Non-pigmented ciliary epithelial cell (primary cell): ENCODE measurements at regions not wholly inside any gene's neighbourhood (a gene's known extent, or its start where the extent isn't known, plus 50 kb on each side); places are given as distances from the start of the nearest gene placed in this dataset.

Experiments used
- DNase-seq: peaks from one replicate; pipeline ENCODE4 v3.0.0-alpha.2; 2010; ENCODE audit warnings: low read depth

DNA sequence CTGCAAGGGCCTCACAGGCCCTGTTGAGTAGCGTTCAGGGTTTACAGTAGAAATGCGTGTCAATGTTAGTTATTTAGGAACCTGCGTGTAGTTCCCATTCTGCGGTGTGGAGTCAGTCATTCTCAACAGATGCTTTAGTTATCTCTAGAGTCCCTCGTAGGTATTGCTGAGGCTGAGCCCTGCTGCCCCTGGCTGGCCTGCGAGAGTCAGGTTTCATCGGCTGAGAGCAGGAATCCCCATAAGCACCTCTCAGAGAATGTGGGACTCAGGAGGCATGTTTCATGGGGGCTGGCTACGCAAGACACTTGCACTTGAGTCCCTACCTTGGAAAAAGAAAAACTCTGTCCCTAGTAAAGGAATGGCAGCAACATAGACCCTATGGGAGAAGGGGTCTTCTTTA is 347.5 kb upstream of the ASIC2 start:
- no peak for DNase-seq

DNA sequence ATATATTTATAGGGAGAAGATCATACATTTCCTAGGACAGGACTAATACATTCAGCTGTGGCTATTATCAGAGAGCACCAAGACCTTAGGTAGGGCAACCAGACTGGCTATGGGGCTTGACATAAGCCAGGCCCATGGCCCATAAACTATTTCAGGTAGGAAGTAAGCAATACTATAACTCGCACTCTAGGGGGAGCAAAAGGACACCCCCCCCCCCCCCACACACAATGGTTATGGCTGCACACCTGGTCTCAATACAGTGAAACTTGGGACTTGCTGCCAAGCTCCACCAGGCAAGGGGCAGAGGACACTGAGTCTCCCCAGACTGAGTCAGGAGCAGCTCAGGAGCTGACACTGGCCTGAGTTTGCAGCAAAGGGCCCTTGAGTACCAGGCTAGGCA is 348.9 kb upstream of the ASIC2 start:
- DNase-seq, result no peak

DNA sequence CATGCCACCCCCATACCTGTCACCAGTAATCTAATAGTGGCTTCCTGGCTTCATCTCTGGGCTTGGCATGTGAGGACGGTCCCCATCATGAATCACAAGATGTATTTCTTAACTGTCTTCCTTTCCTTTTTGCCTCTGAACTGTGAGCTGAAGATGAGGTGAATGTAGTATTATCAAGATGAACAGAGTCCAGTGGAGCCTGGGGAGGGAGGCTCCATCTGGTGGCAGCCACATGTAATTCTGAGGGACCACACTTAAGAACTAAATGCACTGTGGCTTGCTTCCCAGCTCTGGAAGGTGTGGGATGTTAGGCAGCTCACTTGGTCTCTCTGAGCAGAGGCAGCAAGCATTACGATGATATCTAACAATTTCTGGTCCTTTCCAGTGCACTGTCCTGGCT is 354.9 kb upstream of the ASIC2 start:
- no peak for DNase-seq

DNA sequence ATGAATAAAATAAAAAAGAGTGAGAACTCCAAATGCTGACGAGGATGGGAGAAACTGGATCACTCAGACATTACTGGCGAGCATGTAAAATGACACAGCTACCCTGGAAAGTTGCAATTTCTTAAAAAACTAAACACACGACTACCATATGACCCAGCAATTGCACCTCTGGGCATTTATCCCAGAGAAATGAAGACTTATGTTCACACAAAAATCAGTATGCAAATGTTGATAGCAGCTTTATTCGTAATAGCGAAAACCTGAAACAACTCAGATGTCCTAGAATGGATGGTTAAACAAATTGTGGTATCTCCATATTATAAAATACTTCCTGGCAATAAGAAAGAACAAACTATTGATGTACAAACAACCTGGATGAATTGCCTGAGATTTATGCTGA is 357.2 kb upstream of the ASIC2 start:
- no peak for DNase-seq

DNA sequence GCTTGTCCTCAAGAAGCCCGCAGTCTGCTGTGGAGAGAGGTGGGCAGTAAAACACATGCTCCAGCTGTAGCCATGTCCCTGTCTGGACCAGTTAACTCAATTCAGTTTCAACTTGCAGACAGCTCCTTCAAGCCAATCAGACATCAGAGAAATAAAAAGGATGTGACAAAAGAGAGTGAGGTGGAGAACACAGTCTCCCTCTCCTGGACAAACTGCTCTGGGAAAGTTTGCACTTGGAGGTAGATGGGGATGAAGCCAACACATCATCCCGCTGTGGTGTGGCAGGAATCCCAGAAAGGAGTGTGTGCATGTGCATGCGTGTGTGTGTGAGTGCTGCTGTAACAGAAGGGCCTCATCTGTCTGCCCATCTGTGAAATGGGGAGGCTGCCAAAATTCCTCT is 358.6 kb upstream of the ASIC2 start:
- DNase-seq, result no peak

DNA sequence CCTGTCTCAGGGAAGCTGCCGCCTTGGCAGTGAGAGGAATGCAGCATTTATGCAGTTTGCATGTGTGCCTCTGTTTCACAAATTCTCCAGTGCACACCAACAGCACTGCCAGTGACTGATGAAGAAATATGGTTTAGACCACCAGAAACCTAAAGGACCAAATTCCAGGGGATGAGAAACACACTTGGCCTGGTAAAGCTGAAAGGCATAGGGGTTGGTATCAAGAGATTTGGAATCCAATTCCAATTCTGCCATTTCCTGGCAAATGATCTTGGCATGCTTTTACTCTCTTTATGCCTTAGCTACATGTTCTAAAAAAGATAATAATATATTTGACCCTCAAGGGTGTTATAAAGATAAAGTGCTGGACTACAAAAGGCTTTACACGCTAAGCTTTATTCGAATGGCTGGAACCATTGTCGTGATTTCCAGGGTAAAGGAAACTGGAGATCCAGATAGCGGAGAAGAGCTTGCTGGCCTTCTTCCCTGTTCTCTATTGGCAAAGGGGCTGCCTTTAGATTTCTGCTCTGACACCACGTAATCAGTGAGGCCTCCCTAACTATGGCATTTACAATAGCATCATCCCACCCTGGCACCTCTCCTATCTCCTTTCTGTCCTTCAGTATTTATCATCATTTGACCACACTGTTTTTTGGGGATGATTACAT is 359.8 kb upstream of the ASIC2 start:
- DNase-seq, result no peak

DNA sequence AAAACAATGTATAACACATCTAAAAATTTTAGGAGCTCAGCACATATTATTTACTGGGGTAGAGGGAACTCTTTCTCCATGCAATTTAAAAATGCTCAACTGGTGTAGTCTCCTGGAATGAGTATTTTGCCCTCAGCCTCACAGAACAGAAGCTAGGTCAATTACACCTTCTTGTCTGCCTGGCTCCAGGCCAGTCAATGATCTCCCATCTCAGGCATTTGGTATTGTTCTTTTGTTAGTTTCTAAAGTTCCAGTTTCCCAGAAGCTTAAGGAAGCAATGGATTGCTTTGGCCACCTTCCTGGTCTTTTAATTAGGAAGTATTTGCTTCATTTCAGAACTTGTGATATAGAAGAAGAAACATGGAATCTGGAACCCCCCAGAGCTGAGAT is 360.3 kb upstream of the ASIC2 start:
- DNase-seq, result no peak

DNA sequence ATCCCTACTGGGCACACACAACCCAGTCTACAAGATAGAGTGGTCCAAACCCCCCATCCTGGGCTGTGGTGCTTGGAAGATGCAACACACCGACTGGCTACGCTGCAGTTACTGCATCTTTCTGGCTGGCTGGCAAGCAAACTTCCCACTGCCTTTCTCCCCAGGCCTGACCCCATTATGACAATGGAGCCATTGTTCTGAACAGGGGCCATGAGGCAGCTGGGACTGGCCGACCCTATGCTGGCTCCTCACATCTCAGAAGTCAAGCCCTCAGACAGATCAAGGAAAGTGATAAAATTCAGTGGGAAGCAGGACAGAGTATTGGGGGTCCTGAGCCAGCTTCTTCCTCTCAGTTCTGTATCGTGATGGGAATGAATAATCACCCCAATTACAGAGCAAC is 364.1 kb upstream of the ASIC2 start:
- no peak for DNase-seq

DNA sequence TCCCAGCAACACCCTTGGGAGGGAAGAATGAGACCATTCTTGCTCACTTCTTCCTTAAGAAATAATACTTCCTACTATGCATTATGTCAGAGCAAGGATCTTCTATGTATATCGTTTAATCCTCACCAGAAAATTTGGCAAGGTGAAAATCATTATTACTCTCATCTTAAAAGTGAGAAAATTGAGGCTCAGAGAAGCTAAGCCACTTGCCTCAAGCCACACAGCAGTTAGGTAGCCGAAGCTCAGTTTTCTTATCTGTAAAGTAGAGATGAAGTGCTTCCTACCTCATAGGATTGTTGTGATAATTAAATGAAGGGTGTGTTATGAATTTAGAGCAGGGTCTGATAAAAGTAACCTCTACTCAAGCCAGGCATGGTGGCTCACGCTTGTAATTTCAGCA is 368.9 kb upstream of the ASIC2 start:
- no peak for DNase-seq

DNA sequence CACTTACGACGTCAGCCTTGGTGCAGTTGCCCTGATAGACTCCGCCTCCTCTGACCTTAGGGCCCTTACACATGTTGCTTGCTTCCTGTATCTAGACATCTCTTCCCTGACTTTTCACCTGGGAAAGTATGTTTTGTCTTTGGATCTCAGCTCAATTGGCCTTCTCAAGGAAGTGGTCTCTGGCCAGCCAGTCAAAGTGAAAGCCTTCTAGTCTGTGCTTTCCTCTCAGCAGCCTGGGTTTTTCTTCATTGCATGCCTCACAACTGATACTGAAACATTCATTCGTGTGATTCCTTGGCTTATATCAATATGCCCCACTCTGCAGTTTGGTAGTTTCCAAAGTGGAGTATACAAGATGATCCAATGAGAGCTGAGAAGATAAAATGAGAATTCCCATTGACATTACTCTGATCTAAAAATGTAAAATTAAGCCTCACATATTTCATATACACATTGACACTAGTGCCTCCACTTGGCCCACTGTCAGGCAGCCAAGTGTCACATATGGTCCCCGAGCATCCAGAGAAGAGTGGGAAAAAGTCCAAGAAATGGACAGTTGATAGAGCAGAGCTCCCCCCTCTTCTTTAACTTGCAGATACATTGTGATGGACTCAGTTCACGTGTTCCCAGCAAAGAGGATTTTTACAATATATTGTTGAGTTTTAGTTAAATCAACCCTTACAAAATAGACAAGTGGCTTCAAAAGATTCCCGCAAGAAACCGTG is 371.2 kb upstream of the ASIC2 start:
- no peak for DNase-seq

DNA sequence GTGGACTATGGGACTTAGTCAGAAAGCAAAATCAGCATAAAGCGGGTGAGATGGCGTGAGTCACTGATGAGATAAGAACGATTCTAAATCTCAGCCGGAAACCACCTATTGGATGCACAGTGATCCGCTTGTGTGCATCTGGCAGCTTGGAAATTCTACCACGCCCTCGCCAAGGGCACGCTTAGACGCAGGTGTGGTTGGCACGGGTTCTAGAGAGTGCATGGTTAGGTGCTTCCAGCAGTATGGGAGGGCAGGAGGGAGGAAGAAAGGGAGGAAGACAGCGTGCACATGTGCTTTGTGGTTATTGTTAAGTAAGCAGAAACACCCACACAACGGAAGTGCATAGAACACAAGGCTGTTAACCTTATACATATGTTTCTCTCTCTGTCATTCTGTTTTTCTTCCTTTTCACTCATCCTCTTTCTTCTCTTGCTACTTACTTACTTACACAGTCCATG is 374.0 kb upstream of the ASIC2 start:
- no peak for DNase-seq

DNA sequence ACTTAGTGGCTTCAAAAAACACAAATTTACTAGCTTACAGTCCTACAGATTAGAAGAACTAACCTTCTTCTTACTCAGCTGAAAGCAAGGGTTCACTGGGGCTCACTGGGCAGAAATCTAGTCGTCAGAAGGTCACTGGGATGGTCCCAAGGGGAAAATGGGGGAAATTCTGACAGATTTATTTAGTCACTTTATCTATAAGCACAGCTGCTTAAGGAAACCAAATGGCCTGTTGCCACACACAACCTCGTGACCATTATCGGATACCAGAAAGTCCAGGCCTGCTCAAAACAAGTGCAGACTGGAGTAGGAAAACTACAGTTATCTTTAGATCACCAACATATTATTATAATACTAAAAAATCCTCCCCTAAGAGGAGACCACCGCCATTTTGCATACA is 374.6 kb upstream of the ASIC2 start:
- DNase-seq, result no peak

DNA sequence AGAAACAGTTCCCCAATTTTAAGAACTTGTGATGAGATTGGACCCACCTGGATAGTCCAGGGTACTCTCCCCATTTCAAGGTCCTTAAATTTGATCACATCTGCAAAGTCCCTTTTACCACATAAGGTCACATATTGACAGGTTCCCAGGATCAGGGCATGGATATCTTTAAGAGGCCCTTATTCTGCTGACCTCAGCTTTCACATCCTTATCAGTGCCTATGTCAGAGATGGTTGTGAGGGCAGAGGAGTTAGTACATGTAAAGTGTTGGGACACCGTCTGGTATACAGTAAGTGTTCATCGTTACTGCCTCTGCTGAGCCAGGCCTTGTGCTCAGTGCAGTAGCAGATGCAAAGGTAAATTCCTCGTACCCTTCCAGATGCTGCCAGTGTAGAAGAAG is 375.4 kb upstream of the ASIC2 start:
- DNase-seq, result no peak

DNA sequence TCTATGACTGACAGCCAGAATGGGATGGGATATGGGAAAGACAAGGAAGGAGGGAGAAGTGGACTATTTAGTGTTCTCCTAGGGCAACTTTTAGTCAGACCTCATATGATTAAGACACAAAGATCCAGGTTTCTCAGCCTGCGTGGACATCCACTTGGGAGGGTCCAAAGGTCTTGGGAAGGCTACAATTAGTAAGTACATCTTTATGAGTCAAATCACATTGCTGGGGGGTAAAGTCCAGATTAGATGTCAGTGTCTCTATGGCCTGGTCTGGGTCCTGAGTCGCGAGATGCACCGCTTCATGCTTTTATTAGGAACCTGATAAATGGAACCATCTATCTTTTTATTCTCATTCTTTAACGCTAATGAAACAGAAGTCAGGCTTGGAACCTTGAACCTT is 378.4 kb upstream of the ASIC2 start:
- DNase-seq, result no peak

DNA sequence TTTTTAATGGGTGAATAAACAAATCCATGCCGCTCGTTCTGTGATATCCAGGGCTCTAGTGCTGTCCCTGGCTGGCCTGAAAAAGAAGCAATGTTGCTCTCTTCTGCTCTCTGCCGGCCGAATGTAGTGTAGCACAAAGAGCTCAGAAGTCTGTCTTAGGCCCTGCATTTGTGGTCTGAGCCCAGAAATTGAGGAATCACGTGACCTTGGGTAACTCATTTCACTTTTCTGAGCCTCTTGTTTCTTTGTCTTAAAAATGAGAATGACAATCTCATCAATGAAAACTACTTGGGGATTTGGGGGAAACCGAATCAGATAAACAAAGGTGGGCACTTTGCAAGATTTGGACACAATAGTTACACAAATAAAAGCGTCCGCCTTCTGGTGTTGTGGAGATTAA is 381.6 kb upstream of the ASIC2 start:
- peak; percentile 10 for DNase-seq

DNA sequence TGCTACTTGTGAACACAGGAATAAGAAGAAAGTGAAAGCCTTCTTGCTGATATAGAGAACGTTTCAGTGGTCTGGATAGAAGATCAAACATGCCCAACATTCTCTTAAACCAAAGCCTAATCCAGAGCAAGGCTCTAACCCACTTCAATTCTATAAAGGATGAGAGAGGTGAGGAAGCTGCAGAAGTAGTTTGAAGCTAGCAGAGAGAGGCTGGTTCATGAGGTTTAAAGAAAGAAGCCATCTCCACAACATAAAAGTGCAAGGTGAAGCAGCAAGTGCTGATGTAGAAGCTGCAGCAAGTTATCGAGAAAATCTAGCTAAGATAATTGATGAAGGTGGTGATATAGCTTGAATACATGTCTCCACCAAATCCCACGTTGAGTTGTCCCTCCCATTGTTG is 383.3 kb upstream of the ASIC2 start:
- no peak for DNase-seq

DNA sequence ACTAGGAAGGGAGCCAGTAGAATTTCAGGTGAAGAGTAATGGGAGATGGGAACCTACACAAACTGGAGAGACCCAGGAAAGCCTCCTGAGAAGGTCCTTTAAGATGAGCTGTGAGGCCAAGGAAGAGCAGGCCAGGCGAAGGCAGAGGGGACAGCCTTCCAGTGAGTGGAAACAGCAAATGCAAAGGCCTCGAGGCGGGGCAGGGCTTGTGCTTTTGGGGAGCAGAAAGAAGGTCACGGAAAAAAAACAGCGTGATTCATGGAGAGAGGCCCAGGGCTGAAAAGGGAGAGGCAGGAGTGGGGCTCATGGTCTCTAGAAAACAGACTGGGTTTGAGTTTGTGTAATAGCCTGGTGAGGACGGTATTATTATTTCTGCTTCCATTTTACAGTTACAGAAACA is 386.5 kb upstream of the ASIC2 start:
- DNase-seq, result no peak

DNA sequence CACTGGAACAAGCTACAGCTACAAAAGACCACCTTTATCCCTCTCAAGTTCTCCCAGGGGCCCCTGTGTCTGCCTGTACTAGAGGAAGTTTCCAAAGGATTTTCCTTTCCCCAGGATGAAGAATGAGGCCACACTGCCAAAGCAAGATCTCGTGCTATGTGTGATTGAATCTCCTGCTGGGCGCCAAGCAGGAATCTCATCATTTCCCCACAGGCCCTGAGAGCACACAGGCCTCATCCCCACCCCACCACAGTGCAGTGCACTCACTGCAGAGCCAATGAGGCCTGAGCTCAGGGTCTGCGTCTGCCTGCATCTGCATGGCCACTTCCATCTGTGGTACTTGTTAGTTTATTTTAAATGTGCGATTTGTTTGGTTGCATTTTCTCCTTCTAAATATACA is 387.4 kb upstream of the ASIC2 start:
- DNase-seq, result no peak

DNA sequence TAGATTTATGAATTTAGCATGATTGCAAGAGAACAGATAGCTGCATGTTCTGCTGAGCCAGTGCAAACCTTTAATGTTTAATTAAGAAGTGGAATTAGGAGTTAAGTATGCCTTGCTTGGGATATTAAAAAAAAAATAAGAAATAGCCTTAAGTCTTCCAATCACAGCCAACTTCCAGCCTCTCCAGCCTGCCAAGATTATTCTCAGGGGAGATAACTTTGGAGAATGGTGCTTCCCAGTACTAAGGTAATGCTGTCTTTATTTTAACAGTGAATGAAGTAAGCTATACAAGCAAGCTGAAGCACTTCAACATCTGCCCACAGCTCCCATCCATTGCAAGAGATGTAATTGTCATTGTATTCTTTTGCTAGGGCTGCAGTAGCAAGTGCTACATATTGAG is 389.5 kb upstream of the ASIC2 start:
- no peak for DNase-seq

DNA sequence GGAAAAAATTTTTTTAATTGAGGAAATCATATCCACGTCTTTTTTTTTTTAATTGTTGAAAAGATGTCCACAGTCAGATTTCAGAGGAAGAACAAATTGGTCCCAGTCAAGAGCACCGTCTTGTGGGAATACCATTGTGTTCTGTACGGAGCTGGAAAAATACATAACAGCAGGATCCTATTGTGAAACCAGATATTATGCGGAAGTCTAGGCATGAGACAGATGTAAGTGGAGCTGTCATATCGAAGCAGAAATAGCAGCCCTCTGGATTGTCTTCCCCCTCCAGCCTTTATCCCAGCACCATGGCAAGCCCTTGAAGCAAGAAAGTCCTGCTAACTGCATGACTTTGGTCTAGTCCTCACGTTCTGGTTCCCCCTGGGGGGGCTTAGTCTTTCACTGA is 391.6 kb upstream of the ASIC2 start:
- DNase-seq, result no peak

DNA sequence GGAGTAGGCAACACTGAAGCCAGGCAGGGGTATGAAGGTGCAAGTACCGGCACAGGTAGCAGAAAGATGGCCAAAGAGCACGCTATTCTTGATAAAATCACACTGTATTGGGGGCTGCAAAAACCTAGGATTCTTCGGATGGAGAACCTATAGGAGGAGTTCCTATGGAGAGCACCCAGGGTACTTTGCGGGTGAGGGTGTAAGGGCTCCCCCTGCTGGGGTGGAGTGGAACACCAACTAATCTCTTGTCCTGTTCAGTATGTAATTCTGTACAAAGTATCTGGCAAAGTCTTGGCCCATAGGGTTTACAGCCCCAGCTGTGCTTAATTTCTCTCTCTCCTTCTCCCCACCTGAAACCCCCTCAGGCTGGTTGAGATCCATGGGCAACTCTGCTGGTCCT is 393.1 kb upstream of the ASIC2 start:
- DNase-seq, result no peak

DNA sequence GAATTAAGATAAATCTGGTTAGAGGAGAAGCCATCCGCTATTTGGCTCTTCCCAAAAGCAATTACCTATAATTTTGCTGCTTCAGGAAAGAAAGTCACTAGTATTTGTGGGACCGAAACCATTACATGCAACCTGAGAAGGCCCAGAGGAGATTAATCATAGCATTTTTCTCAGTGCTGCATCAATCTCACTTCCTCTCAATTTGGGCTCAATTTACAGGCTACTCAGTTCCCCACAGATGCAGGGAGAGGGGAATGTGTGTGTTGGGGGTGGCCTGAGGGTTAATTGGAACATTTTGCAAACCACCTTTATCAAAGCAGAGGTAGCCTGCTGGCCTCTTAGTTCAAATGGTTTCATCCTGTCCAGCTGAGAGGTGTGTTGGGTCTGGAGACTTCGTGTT is 394.7 kb upstream of the ASIC2 start:
- no peak for DNase-seq

DNA sequence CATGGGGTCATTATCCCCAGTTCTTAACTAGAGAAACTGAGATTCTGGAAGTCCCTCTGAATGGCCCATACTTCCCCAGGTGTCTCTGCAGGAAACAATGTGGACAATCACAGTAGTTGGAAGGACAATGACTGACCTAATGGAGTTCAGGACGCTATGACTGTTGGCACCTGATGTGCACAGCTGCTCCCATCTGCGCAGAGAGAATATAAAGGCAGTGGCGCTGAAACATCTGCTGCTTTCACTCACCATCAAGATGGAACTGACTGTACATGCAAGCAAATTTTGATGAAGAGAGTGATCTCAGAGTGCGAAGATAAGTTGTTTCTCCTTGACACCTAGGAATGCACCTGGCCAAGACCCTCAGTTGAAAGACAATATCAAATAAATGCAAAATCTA is 395.7 kb upstream of the ASIC2 start:
- no peak for DNase-seq

DNA sequence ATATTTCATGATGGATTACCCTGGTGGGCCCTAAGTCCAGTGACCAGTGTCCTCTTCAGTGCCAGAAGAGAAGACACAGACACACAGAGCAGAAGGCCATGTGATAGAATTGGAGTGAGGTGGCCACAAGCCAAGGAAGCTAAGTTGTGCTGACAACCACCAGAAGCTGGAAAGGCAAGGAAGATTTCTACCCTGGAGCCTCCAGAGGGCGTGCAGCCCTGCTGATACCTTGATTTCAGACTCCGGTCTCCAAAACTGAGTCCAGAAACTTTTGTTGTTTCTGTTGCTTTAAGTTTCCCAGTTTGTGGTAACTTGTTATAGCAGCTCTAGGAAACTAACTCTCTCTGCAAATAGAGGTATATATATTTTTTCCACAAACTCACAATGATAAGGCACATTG is 396.6 kb upstream of the ASIC2 start:
- DNase-seq, result no peak
